C4-2B (cell line): ENCODE measurements at regions not wholly inside any gene's neighbourhood (a gene's known extent, or its start where the extent isn't known, plus 50 kb on each side); places are given as distances from the start of the nearest gene placed in this dataset.

ENCODE experiments used
- ZFX ChIP-seq: fragments of 450-650 bp; IDR thresholded peaks from 2 replicates; pipeline ENCODE4 v1.6.1; 2017
- TF ChIP-seq, protein P1 (sequence below): fragments of 450-650 bp; conservative IDR thresholded peaks from 2 replicates; pipeline ENCODE4 v1.5.1; 2017; ENCODE audit warnings: mild to moderate bottlenecking

DNA sequence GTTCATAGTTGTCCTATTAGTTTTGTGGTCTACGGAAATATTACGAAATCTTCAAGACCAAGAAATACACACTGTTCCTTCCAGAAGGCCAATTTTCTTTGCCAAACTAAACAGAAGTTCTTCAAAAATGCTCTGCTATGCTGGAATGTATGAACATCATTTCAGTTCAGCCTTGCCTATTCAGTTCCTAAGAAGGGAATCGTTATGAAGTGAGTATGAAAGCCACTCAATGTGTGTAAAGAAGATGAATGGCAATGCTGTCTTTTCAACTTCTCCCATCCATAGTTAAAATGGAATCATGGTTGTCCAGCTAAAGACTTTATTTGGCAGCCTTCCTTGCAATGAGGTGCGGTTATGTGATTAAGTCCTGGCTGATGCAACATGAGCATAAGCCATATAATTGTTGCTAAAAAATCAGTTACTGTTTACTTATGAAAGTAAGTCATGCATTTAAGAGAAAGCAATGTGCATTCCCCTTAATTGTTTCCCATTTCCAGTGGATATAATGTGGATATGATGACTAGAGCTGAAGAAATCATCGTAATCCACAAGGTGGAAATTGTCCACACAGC, 73.8 kb upstream of the PTPRR start:
- TF ChIP-seq, protein P1, sequence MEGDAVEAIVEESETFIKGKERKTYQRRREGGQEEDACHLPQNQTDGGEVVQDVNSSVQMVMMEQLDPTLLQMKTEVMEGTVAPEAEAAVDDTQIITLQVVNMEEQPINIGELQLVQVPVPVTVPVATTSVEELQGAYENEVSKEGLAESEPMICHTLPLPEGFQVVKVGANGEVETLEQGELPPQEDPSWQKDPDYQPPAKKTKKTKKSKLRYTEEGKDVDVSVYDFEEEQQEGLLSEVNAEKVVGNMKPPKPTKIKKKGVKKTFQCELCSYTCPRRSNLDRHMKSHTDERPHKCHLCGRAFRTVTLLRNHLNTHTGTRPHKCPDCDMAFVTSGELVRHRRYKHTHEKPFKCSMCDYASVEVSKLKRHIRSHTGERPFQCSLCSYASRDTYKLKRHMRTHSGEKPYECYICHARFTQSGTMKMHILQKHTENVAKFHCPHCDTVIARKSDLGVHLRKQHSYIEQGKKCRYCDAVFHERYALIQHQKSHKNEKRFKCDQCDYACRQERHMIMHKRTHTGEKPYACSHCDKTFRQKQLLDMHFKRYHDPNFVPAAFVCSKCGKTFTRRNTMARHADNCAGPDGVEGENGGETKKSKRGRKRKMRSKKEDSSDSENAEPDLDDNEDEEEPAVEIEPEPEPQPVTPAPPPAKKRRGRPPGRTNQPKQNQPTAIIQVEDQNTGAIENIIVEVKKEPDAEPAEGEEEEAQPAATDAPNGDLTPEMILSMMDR, result no peak
- no peak for TF ChIP-seq ZFX
